ENCODE measurements at regions not wholly inside any gene's neighbourhood (a gene's known extent, or its start where the extent isn't known, plus 50 kb on each side); places are given as distances from the start of the nearest gene placed in this dataset.
"Not testable (repeated sequence)": the region's sequence is repeated elsewhere in the genome, so short reads cannot be mapped to it uniquely, and the experiment has no call there.

DNA sequence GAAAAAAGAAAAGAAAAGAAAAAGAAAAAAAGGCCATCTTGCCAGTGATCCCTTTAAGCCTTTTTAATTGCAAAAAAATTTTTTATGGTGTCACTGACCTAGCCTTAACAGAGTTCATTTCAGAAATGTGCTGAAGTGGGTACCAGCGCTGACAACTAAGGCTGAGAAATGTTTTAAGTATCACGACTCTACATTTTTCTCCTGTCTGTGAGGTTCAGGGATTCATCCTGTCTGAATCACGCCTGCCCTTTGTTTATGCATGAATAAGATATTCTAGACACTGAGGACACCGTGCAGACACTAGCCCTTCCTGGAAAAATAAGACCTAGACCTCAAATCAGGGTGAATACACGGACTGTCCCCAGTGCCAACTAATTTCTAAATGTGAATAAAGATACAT, 154.4 kb upstream of the NOCT start:
- no peak for DNase-seq (ENCODE audit: low read depth in 4 of 4, low spot score in 2 of 4)

DNA sequence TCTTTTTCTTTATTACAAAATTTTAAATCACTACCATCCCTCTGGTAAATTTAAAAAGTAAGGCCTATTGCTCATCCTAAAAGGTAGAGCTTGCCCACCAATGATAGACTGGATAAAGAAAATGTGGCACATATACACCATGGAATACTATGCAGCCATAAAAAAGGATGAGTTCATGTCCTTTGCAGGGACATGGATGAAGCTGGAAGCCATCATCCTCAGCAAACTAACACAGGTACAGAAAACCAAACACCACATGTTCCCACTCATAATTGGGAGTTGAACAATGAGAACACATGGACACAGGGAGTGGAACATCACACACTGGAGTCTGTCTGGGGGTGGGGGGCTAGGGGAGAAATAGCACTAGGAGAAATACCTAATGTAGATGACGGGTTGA, 155.2 kb upstream of the NOCT start:
- not testable (repeated sequence) for DNase-seq (ENCODE audit: low read depth in 4 of 4, low spot score in 2 of 4)

DNA sequence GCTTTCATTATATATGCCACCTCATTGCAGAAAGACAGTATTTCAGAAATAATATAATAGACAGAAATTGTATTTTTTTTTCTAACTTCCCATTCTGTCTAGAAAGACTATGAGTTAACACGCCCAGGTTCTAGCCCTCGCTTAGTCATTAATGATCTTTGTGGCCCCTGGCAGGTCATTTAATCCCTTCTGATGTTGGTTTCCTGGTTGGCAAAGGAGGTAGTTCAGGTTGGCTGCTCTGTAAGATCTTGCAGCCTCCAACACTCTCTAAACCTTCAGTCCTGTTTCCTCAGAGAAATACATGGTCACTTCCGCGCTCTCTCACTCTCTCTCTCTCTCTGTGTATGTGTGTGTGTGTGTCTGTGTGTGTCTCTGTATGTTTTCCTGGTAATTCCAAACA, 156.3 kb upstream of the NOCT start:
- no peak for DNase-seq (ENCODE audit: low read depth in 4 of 4, low spot score in 2 of 4)

DNA sequence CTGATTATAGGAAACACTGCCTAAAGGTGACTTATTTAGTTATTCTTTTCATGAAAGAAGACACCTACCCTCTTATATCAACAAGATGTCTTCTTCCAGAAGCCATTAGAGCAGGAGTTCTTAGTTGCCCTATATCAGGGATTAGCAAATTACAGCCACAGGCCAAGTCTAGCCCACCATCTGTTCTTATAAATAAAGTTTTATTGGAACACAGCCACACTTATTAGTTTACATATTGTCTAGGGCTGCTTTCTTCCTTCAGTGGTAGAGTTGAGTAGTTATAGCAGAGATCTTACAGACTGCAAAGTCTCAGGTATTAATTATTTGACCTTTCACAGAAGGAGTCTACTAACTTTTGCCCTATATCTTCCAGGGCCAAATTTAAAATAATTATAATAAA, 157.2 kb upstream of the NOCT start:
- DNase-seq (ENCODE audit: low read depth in 4 of 4, low spot score in 2 of 4) = no peak

DNA sequence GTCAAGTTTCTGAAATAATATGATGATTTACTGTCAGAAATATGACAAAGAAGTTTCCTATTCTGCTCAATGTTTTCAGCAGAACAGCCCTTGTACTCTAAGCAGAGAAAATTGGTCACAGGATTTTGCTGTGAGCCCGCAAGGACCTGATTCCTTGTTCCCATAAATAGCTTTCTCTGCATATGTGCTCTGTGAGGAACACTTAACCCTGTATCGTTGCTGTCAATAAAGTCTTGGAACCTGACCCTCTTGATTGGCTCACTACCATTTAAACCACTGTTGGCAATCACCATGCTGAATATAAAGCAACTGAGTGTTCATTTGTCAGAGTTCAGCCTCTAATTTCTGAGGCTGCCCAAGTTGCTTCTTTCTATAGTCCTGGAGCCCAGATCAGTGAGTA, 158.2 kb upstream of the NOCT start:
- DNase-seq (ENCODE audit: low read depth in 4 of 4, low spot score in 2 of 4) = no peak

DNA sequence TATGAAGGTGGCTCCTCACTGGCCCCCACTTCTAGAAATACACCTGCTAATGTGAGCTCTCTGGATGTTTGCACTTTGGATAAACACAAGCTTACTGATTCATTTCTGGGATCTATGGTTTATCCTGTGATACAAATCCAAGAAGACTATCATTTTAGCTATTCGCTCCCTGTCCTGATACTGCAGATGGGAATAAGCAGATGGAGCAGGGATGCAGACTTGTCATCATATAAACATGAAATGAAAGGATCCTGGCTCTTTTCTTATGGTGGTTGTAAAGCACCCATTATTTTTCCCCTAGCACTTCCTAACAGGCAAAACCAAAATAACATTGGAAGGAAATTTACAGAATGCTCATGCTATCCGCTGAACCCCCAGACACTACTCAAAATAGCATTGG, 162.9 kb upstream of the NOCT start:
- DNase-seq (ENCODE audit: low read depth in 4 of 4, low spot score in 2 of 4) = no peak

DNA sequence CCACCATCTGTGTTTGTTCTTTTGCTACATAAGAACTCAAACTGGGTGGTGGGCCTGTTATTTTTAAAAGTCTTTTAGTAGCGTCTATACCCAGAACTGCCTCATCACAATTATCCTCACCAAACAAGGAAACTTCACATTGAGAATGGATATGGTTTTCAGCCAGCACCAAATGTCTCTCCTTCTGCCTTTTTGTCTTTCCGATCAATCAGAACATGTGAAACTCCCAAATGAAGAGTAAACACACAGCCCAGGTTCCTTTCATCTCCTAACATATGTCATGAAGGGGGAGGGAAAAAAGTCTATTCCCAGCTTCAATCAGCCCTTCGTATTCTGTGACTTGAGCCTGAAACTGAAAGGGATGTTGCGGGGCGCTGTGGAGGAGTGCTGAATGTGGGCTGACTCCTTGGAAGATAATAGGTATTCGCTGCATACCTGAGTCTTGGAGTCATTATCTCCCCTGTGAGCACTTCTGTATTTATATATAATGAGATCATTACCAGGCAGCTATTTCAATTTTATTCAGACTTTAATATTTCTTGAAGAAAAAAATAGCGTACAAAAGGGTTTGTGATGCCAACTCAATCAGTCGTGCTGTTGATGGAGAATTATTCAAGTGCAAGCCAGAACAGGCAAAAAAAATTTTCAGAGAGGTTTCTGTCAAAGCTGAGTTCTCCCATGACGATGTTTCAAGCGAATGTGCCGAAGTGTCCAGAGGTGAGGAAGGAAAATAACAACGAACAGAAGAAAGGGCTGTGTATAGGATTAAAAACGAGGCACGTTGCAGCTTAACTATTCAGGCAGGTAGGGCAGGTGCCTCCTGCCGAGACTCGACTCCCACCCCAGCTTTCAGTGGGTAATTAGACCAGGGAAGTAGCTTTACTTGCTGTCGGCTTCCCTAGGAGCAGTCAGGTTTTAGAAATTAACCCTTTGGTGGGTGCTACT, 163.9 kb upstream of the NOCT start:
- no peak for DNase-seq (ENCODE audit: low read depth in 4 of 4, low spot score in 2 of 4)

DNA sequence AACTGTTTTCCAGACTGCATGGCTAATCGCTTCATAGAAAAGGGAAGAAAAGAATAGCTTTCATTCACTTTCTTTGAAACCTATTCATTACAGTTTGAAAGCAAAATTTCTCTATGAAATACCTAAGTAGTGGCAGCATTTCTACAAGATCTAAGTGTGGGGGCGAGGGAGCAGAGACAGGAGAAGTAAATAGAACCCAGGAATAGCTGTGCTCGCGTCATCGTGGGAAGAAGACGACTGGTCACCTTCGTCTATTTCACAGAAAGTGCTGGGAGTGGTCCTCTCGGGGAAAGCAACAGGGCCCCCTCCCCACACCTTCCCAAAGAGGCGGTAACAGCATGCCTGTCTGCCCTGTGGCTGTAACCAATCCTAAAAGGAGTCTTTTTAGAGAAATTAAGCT, 169.9 kb upstream of the NOCT start:
- no peak for DNase-seq (ENCODE audit: low read depth in 4 of 4, low spot score in 2 of 4)

DNA sequence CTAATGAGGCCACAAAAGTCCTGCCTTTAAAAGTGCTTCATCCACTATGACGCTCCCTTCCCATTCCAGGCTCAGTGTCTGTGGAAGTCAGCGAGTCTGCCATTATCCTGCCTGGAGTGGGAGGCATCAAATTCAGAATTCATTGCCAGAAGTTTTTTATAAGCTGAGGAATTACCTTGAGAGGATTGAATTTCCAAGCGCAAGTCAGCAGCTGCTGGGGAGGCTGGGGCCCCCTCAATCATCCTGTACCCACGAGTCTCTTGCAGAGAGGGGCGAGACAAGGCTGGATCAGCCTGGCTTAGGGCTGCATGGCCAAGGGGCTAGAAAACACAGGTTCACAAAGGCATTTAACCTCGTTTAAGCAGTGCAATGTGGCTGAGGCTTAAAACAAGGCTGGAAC, 170.5 kb upstream of the NOCT start:
- no peak for DNase-seq (ENCODE audit: low read depth in 4 of 4, low spot score in 2 of 4)

DNA sequence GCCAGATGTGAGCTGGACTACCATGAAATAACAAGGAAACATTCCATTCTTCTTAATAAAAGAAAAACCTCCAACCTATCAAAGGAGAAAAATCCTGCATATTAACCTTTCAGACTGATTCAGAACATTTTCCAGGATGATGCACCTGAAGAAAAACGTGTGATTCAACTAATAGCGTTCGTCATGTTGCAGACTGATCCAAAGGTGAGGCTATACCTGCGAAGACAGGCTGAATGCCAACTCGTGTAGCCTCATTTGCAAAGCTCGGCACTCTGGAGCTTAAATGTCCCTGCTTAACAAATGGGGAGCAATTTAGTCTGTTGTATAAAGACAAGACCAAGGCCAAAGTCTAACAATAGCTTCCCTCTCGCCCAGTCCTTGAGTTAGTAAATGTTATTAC, 172.0 kb upstream of the NOCT start:
- DNase-seq (ENCODE audit: low read depth in 4 of 4, low spot score in 2 of 4) = no peak

DNA sequence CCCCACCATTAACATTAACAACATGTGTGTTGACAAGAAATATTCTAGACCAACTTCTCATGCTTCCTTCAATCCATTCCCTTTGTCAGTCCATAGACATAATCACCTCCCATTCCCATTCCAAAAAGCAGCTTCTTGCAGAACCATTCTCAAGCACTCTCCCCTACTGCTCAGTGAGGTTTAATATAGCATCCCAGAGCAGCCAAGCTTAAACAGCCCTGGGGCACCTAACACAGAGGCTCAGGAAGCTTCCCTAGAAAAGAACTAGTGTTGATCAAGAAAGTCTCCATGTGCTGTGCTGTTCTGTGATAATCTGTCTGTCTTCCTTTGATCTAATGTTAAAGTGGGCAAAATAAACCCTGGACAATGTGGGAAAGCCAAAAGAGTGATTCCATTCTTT, 174.2 kb upstream of the NOCT start:
- DNase-seq (ENCODE audit: low read depth in 4 of 4, low spot score in 2 of 4) = no peak

DNA sequence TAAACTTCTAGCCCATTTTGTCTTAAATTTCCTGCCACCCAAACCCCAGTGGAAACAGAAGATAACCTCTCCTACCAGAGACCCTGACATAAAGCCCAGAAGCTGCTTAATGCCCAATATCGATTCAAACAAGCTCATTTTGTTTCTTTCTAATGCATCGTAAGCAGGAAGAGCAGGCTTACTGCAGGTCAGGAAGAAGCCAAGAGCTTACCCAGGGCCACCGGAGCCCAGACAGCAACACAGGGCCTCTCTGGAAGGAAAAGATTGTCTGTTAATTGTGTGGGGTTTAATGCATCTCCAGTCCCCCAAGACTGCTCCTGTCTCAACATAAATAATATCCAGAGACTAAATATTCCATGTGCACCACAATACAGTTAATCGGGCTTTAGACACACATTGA, 177.3 kb upstream of the NOCT start:
- no peak for DNase-seq (ENCODE audit: low read depth in 4 of 4, low spot score in 2 of 4)

DNA sequence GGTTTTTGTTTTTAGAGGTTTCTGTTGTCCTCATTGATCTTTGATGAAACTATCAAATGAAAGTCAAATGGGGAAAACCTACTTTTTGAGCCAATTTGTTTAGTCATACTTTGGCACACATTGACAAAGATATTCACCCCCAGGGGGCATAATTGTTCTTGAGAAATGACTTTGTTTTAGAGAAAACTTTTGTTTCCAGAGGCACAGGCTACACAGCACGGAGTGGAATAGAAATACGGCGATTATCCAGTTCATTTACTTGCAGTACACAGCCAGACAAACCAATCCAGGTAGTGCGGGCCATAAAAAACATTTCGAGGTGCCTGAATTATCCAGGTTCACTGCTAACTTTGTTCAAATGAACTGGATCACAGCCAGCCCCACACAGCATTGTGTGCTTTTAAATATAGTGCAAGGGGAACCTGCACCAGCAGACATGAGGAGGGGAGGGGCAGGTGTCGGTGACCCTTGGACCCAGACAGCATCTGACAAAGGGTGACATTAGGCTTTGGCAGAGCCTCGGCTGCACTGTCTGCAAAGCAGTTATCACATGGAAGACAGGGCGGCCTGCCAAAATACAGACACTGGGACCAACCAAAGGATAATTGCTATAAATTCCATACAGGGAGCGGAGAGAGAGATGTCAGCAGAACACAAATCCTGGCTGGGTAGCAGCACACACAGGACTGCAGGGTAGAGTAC, 179.6 kb upstream of the NOCT start:
- DNase-seq (ENCODE audit: low read depth in 4 of 4, low spot score in 2 of 4) = no peak

DNA sequence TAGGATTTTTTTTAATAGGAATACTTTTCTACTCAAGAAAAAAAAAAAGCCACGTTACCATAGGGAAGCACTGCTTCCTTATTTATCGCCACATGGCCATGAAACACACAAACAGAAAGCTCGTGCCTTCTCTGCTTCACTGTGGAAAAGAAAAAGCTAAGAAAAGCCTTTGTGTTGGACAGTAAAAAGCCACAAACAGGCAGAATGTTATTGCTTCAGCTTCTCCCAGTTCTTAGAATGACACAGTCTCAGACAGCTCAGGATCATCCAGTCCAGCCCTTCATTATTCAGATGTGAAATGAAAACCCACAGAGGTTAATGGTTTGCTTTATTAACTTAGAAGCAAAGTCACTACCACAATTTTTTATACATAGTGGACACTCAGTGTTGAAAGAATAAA, 181.6 kb upstream of the NOCT start:
- DNase-seq (ENCODE audit: low read depth in 4 of 4, low spot score in 2 of 4) = no peak

DNA sequence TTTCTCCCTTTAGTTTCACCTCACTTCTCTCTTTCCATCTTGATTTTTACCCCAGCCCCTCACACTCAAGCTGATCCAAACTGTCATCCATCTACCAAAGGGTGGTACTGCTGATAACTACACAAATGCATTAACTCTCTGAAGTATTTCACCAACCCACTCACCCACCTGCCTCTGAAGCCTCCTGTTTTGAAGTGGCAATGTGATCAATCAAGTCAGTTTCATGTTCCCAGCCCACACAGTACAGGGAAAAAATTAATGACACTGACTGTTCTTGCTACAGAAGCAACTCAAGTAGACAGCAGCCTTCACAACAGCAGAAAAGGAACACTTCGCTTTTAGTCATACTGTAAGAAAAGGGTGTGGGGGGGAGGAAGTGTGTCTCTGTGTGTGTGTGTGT, 183.0 kb upstream of the NOCT start:
- DNase-seq (ENCODE audit: low read depth in 4 of 4, low spot score in 2 of 4) = no peak

DNA sequence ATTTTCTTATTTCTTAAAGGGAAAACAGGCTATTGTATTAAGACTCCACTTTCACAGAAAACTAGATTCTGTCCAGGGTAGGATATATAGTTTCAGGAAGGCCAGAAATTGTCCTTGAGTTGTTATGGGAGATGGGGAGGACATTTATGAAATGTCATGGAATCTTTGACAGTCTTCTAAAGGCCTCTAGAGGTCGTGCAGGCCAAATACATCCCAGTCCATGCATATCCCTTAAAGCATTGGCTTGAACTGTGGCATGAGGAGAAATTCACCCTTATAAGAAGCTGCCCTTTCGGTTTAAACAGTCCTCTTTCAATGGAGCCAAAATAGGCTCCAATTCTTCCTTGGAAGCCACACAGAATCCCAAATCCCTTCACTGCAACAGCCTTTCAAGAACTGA, 183.6 kb upstream of the NOCT start:
- no peak for DNase-seq (ENCODE audit: low read depth in 4 of 4, low spot score in 2 of 4)

DNA sequence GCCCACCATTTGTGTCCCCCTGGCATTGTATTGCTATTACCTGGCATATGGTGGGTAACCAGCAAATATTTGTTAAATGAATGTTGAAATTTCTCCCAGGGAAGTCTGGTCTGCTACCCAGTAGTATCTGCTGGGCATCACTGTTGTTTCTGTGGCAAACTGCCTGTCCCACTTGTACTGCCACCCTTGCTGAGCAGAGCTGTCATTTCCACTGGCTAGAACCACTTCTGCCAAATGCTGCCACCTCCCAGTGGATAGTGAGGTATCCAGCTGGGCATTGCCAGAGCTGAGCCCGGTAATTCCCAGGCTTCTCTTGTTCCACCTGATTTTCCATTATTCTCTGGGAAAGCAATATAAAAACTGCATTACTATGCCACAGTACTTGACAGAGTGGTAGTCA, 186.7 kb upstream of the NOCT start:
- DNase-seq (ENCODE audit: low read depth in 4 of 4, low spot score in 2 of 4) = no peak

DNA sequence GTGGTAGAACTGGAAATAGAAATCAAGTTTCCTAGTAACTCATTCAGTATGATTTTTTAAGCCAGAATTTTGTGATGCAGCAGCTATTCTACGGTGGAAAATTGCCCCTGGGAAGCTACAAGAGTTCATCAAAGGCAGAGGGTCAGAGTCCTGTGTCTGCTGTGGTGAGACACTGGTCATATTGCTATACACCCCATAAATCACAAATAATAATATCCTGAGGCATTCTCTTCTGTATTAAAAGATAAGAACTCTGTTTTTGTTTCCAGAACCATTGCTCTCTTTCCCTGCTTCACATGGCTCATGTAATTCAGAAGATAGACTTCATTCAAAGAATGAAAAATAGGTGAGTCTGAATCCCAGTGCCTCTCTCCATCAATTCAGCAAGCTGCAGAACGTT, 188.8 kb upstream of the NOCT start:
- no peak for DNase-seq (ENCODE audit: low read depth in 4 of 4, low spot score in 2 of 4)

DNA sequence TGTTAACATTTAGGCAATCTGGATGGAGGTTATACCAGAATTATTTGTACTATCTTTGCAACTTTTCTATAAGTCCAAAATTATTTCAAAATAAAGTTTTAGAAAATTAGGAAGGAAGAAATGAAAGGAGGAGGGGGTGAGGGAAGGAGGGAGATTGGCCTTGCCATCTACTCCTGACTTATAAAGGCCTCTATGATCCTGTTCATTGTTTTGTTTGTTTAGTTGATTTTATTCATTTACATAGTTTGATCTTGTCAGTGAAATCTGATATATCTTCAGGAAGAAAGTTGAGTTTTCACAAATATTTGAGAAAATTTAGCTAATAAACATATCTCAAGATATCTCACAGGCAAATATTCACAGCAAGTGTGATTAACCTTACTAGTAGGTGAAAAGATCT, 189.3 kb upstream of the NOCT start:
- no peak for DNase-seq (ENCODE audit: low read depth in 4 of 4, low spot score in 2 of 4)

DNA sequence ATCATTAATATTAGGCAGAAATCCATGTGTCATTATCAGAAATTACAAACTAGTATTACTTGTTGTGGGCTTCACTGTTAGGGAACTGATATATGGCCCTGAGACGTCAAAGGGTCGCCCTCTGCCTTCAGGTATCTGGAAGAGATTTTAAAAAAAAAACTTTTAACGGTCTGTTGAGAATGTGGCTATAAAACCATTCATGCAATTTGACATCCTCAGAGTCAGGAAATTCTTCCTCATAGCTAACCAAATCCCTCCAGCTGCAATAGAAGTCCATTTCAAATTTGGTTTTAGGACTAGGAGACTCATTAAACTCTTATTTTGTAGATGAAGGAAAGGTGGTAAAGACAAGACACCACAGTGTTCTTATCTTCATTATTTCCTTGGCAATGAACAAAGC, 194.2 kb upstream of the NOCT start:
- DNase-seq (ENCODE audit: low read depth in 4 of 4, low spot score in 2 of 4) = no peak

DNA sequence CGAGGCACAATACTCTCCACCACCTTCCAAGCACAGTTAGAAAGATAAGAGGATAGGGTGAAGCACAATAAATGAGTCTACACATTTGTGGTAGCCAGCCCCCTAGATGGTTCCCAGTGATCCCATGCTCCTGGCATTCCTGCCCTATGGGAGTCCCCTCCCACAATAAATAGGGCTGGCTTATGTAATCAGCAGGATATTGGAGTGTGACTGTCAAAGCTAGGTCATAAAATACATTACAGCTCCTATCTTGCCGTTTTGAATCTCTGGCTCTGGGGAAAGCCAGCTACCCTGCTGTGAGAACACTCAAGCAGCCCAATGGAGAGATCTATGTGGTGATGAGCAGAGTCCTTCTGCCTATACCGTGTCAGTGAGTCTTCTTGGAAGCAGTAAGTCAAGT, 198.7 kb upstream of the NOCT start:
- no peak for DNase-seq (ENCODE audit: low read depth in 4 of 4, low spot score in 2 of 4)

DNA sequence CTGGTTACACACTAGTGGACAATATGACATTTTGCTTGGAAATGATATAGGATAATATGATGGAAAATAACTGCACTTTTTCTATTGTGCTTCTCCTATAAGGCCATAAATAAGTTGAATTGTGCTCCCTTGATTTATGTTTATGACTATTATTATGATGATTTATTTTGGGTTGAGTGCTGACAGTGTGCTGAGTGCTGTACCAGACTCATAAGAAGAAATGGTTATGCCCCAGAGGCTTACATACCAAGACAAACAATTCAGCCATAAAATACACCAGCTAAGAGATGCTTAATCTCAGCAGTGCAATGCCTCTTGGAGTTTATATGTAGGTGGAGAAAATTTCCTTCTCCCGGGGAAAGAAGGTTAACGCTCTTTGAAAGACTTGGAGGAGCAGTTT, 199.8 kb upstream of the NOCT start:
- DNase-seq (ENCODE audit: low read depth in 4 of 4, low spot score in 2 of 4) = no peak
